Cardiac muscle cell (in vitro differentiated cells and primary cell): ENCODE measurements at regions not wholly inside any gene's neighbourhood (a gene's known extent, or its start where the extent isn't known, plus 50 kb on each side); places are given as distances from the start of the nearest gene placed in this dataset.

Experiments used
- DNase-seq, 2 donors: peaks; one replicate each; pipeline versions ENCODE4 v3.0.0 to v3.0.0-alpha.2; 2010 to 2017; ENCODE audit warnings: low read depth in 1 of 2, low spot score in 1 of 2
- H3K27ac ChIP-seq: fragments of 200-600 bp; sonication (generic); 2 replicates; pipeline ENCODE4 v1.5.1; 2016
- H3K27me3 ChIP-seq: fragments of 200-600 bp; sonication (generic); 2 replicates; pipeline ENCODE4 v1.6.0; 2016; ENCODE audit warnings: control low read depth
- H3K36me3 ChIP-seq: fragments of 200-600 bp; sonication (generic); 2 replicates; pipeline ENCODE4 v1.5.1; 2016; ENCODE audit warnings: control low read depth
- H3K4me1 ChIP-seq: fragments of 200-600 bp; sonication (generic); 2 replicates; pipeline ENCODE4 v1.8.1; 2017; ENCODE audit warnings: low read depth, mild to moderate bottlenecking, mixed run types
- H3K4me3 ChIP-seq: fragments of 200-600 bp; sonication (generic); 2 replicates; pipeline ENCODE4 v1.5.1; 2016; ENCODE audit warnings: mild to moderate bottlenecking
- H3K9me3 ChIP-seq: fragments of 200-600 bp; sonication (generic); 2 replicates; pipeline ENCODE4 v1.5.1; 2017; ENCODE audit warnings: low read depth, mild to moderate bottlenecking, control low read depth
- TF ChIP-seq, protein P1 (sequence below): IDR thresholded peaks from 2 replicates; pipeline ENCODE4 v1.5.1; 2012; ENCODE audit warnings: low read depth, mild to moderate bottlenecking, low read length

GRCh38 chr6:4687656-4687988 lies 88.6 kb upstream of the CDYL start:
- no peaks in the 10 kb centered on the region for H3K4me1 ChIP-seq
- H3K27ac ChIP-seq: no peak overlapping the region
- no peaks in the 10 kb centered on the region for H3K27me3 ChIP-seq
- H3K9me3 ChIP-seq: no peaks in the 10 kb centered on the region
- H3K36me3 ChIP-seq: no peaks in the 10 kb centered on the region
- DNase-seq: no peak
- TF ChIP-seq, protein P1, sequence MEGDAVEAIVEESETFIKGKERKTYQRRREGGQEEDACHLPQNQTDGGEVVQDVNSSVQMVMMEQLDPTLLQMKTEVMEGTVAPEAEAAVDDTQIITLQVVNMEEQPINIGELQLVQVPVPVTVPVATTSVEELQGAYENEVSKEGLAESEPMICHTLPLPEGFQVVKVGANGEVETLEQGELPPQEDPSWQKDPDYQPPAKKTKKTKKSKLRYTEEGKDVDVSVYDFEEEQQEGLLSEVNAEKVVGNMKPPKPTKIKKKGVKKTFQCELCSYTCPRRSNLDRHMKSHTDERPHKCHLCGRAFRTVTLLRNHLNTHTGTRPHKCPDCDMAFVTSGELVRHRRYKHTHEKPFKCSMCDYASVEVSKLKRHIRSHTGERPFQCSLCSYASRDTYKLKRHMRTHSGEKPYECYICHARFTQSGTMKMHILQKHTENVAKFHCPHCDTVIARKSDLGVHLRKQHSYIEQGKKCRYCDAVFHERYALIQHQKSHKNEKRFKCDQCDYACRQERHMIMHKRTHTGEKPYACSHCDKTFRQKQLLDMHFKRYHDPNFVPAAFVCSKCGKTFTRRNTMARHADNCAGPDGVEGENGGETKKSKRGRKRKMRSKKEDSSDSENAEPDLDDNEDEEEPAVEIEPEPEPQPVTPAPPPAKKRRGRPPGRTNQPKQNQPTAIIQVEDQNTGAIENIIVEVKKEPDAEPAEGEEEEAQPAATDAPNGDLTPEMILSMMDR: no peak
- no peak overlapping the region for H3K4me3 ChIP-seq

- Histone ChIP-seq H3K27ac (no peak overlapping the region), H3K27me3 (no peaks in the 10 kb centered on the region), H3K36me3 (no peaks in the 10 kb centered on the region), H3K9me3 (no peaks in the 10 kb centered on the region), H3K4me3 (no peak overlapping the region), H3K4me1 (no peaks in the 10 kb centered on the region)
- TF ChIP-seq, protein P1: no peak
- DNase-seq: peak in 1 of 2 donors; percentile 71
These were observed 93.6 kb upstream of the CDYL start for GRCh38 chr6:4682431-4683097.

- Histone ChIP-seq H3K36me3 (no peaks in the 10 kb centered on the region), H3K9me3 (no peaks in the 10 kb centered on the region), H3K4me3 (no peak overlapping the region), H3K27ac (no peak overlapping the region), H3K4me1 (no peaks in the 10 kb centered on the region), H3K27me3 (no peaks in the 10 kb centered on the region)
- TF ChIP-seq, protein P1: no peak
- no peak for DNase-seq
These were observed 97.5 kb upstream of the CDYL start for GRCh38 chr6:4678506-4679300.

DNA sequence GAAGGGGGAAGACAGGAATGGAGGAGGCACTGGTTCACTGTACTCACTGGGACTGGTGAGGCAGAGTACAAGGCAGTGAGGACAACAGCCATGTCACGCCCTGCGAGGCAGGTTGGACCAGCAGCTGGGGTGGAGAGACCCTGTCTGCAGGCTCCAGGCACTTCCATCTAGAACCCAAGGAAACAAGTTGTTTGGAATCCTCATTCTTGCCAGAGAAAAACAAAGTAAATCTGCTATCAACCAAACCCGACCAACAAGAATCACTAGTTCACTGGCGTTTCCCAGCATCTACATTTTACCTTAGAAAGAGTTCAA lies 98.5 kb upstream of the CDYL start:
- Histone ChIP-seq H3K27me3 (no peaks in the 10 kb centered on the region), H3K27ac (no peak overlapping the region), H3K9me3 (no peaks in the 10 kb centered on the region), H3K4me3 (no peak overlapping the region), H3K4me1 (no peaks in the 10 kb centered on the region), H3K36me3 (no peaks in the 10 kb centered on the region)
- DNase-seq: no peak
- TF ChIP-seq, protein P1: no peak

GRCh38 chr6:4677011-4677750 lies 99.0 kb upstream of the CDYL start:
- H3K27me3 ChIP-seq: no peaks in the 10 kb centered on the region
- TF ChIP-seq, protein P1: no peak
- DNase-seq: no peak

More at GRCh38 chr6:4677011-4677750, 99.0 kb upstream of the CDYL start:
- Histone ChIP-seq H3K9me3 (no peaks in the 10 kb centered on the region), H3K36me3 (no peaks in the 10 kb centered on the region), H3K4me3 (no peak overlapping the region), H3K27ac (no peak overlapping the region), H3K4me1 (no peaks in the 10 kb centered on the region)
